ENCODE measurements at regions not wholly inside any gene's neighbourhood (a gene's known extent, or its start where the extent isn't known, plus 50 kb on each side); places are given as distances from the start of the nearest gene placed in this dataset.

GRCh38 chr1:48052923-48053291 lies 55.7 kb upstream of the TRABD2B start:
- DNase-seq (ENCODE audit: low spot score) = no peak

GRCh38 chr1:48051466-48052126 lies 54.4 kb upstream of the TRABD2B start:
- DNase-seq (ENCODE audit: low spot score) = no peak

GRCh38 chr1:48049823-48050535 lies 52.8 kb upstream of the TRABD2B start:
- no peak for DNase-seq (ENCODE audit: low spot score)

- DNase-seq (ENCODE audit: low spot score) = no peak
Measured at GRCh38 chr1:48048980-48049379, 51.8 kb upstream of the TRABD2B start.

DNA sequence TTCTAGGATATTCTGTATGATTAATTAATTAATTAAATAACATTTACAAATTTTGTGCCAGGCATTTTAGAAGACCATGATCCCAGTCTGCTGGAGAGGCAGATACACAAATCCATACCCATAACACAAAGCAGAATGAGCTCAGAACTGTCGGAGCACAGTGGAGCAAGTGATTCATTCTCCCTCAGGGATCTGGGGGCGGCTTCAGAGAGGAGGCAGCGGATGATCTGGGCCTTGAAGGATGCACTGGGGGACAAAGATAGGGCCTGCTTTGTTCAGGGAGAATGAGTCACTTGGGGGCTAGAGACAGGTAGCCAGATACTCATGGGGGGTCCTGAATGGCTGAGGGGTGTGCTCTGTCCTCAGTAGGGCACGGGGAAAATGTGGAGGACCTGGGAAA lies 50.9 kb upstream of the TRABD2B start:
- peak; percentile 40 for DNase-seq (ENCODE audit: low spot score)

- no peak for DNase-seq (ENCODE audit: low spot score)
Measured at GRCh38 chr1:48047116-48047515, 49.9 kb upstream of the TRABD2B start.

Measured in Ammon's horn (tissue), 1 donor.